HG03095 (cell line): ENCODE measurements at regions not wholly inside any gene's neighbourhood (a gene's known extent, or its start where the extent isn't known, plus 50 kb on each side); places are given as distances from the start of the nearest gene placed in this dataset.
"Not testable (repeated sequence)": the region's sequence is repeated elsewhere in the genome, so short reads cannot be mapped to it uniquely, and the experiment has no call there.

Experiments
- ATAC-seq: cut with Tn5 transposase; IDR thresholded peaks from one replicate; pipeline ENCODE4 v1.9.1; 2021; ENCODE audit warnings: moderate library complexity; ENCODE audit not compliant: unreplicated experiment

DNA sequence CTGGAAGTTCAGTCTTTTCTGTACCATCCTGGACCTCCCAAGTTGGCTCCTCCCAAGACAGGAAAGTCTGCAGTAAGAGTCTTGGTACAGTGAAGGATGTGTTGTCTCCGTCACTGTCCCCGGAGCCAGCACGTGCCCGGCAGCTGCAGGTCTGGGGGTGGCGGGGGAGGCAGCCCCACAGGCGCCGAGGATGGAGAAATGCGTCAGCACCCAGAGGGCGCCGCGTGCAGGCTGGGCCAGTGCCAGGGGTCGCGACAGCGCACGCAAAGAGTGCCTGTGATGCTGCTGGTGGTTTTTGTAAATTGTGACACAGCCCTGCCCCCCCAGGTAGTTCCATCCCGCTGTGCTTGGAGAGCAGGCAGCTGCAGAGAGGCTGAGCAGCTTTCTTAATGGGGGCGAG is 1200.5 kb downstream of the BRD1 start:
- ATAC-seq = no peak

DNA sequence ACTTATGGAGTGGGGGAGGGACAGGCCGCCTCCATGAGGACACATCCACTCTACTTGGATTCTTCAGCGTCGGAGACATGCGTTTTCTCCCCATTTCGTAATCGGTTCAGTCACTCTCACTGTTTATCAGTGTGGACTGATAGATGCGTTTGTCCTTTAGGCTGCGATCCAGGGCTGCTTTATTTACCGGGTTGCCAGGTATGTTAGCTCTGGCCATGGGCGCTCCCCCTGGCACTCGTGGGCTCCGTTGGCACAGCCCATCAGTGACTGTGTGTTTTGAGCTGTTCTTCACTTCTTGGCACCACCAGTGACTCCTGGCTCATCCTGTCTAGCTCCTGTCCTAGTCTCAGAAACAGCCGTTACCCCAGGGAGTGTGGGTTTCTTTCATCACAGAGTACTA is 1203.3 kb downstream of the BRD1 start:
- ATAC-seq = no peak

GRCh38 chr22:48622891-48623545 is 1204.7 kb downstream of the BRD1 start:
- ATAC-seq = no peak

DNA sequence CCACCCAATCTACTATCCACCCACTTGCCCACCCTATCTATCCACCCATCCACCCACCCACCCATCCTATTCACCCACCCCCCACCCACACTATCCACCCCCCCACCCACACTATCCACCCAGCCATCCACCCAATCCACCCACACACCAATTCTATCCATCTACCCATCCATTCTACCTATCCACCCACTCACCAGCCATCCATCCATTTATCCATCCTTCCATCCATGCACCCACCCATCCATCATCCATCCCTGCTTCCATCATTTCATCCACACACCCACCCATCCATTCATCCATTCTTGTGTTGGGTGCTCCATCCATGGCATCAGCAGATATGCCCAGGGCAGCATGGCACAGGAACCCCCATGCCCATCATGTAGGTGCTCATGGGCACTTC is 1206.6 kb downstream of the BRD1 start:
- no peak for ATAC-seq

DNA sequence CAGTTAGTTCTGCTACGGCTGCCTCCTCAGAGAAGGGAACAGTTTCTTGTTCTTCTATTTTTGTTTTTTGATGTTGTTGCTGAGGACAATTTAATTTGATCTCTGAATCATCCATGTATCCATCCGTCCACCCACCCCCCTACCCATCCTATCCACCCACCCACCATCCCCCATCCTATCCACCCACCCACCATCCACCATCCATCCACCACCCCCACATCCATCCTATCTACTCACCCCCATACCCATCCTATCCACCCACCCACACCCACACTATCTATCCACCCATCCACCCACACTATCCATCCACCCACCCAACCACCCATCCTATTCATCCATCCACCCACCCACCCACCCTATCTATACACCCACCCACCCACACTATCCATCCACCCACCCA is 1207.2 kb downstream of the BRD1 start:
- not testable (repeated sequence) for ATAC-seq

DNA sequence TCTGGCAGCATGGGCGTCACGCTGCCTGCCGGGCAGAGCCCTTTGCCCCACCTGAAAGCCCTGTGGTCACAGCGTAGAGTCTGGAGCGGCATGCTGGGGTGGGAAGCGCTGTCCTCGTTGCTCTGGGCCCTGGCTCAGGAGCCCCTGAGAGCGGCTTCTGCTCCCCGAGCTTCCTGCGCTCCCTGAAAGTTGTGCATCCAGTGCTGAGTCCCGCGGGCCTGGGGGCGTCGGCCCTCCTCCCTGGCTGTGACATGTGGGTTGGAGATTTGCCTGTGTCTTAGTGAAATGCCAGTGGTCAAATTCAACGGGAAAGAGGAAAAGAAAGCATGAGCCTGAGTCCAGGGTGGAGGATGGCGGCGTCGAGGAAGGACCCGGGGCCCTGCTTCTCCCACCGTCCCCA is 1208.0 kb downstream of the BRD1 start:
- ATAC-seq = no peak

GRCh38 chr22:48618326-48618725 is 1209.3 kb downstream of the BRD1 start:
- no peak for ATAC-seq

DNA sequence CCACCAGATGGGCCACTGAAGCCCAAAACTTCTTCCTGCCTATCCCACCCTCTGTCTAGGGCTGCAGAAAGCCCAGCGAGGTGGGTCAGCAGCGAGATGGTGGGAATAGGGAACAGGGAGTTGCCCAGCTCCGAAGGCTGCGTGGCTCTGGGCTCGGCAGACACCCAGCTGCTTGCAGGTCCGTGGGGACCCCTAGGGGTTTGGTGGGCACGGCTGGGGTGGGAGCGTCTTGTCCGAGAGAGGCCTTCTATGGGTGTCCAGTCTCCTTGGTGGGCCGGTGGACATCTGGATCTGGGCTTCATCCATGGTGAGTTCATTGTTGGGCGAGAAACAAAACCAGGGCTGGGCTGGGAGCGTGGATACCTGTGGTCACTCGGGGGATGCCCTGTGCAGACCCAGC is 1211.0 kb downstream of the BRD1 start:
- ATAC-seq = no peak

DNA sequence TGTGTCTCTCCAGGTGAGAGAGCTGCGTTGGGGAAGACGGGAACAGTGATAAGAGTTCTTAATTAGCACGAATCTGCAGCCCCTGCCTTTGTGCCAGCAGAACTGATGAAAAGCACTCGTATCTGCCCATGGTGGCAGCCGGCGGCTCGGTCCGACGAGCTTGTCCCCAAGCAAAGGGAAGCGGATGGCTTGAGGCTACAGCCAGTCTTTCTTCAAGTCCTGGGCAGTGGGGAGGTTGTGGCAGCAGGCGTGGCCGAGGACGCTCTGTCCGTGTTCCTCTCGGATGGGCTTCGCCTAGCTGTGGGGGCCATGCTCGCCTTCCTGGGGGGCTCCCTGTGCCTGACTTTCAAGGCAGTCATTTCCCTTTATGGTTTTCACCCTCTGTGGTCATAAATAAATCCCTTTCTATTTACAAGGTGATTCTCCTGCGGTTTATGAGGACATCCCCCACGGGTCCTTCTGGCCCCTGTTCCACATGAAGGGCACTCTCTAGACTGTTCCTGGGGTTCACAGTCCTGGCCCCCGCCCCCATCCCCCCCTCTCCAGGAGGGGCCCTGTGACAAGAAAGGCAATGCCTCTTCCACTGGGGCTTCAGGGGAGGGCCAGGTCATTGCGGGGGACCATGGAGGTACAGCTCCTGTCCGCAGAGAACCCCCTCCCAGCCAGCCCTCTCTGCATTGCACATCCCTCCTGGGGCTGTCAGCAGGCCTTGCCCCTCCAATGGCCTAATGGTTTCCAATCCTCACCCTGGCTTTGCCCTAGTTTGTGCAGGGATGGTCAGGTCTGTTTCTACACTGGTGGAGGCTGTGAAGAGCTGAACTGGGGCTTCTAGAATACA is 1212.3 kb downstream of the BRD1 start:
- ATAC-seq = no peak

DNA sequence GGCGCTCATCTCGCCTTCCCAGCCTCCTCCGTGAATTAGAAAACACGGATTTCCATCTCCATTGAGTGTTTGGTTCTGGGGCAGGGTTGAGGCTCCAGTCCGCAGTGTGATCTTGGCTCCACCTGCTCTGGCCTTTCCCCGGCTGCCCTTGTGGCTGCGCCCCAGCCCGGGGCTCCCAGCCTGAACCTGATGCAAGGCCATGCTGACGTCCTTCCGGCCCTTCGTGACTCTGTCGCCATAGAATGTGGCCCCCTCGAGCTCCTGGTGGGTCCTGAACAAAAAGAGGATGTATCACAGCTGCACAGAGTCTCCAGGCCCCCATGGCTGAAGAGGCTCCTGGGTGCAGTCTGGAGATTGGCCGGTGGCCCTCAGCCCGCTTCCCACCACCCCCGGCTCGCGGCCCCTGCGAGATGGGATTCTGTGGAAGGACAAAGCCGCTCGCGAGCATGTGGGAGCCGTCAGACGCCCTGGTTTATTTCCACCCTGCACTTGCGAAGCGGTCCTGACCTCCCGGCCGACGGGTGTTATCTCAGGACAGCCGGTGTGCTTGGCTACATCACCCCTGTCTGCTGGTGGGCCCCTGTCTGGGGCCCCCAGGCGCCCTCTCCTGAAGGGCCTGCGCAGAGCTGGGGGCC is 1214.0 kb downstream of the BRD1 start:
- ATAC-seq = no peak

DNA sequence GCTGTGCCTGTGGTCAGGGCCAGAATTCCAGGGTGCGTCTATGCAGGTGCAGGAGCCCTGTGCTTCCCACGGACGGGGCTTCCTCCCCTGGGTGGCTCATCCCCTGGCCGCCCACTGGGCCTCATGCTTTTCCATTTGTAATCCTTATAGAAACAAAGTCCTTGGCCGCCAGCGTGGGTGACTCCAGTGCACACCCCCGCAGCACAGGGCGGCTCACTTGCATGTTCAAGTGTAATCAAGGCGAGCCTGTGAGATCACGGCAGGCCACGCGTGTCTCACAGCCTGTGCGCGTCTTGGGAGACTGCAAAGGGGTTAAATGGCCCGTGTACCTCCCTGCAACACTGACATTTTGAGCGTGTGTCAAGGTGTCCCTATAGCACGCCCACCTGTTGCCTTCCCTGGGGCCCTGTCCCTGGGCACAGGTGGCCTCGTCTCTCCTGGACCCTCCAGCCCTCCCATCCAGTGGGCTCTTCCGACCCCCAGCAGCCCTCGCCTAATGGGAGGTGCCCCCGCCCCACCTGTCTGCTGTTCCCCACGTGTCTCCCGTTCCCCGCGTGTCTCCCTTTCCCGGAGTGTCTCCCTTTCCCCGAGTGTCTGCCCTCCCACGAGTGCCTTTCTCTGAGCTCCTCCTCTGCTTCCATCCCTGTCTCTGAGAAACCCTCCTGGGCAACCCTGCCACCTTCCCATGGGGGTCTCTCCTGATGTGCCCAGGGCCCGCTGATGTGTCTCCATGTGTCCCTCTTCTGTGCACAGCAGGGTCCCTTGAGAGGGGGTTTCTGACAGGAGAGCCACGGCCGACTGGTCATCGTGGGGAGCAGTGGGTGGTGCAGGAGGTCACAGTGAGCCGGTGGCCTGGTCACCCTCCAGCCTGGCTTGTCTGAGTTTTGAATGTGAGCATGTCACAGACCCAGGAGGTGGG is 1215.3 kb downstream of the BRD1 start:
- no peak for ATAC-seq

DNA sequence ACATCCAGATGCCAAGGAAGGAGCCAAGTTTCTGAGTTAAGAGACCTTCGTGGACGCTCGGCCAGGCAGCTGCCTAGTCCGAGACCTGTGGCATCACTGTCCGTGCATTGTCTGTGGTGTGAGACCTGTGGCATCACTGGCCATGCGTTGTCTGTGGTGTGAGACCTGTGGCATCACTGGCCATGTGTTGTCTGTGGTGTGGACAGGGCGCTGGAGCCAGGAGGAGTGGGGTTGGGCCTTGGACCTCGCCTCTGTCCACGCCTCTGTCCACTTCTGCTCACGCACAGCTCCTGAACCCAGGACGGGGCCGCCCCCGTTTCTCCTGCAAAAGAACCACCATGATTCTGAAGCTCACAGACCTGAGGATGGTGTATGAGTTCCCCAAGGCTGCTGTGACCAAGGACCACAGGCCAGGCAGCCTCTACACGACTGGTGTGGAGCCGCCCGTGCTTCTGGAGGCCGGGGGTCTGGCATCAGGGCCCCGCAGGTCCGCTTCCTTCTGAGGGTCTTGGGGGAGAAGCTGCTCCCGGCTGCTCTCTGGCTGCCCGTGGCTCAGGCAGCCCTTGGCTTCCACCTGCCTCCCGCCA is 1218.3 kb downstream of the BRD1 start:
- no peak for ATAC-seq

- no peak for ATAC-seq
These were observed 1219.6 kb downstream of the BRD1 start for GRCh38 chr22:48607901-48608662.

GRCh38 chr22:48606684-48607307 is 1220.9 kb downstream of the BRD1 start:
- ATAC-seq = no peak

GRCh38 chr22:48605856-48606481 is 1221.7 kb downstream of the BRD1 start:
- no peak for ATAC-seq

- no peak for ATAC-seq
These were observed 1222.5 kb downstream of the BRD1 start for GRCh38 chr22:48605125-48605524.

GRCh38 chr22:48603621-48604320 is 1223.9 kb downstream of the BRD1 start:
- ATAC-seq = no peak

DNA sequence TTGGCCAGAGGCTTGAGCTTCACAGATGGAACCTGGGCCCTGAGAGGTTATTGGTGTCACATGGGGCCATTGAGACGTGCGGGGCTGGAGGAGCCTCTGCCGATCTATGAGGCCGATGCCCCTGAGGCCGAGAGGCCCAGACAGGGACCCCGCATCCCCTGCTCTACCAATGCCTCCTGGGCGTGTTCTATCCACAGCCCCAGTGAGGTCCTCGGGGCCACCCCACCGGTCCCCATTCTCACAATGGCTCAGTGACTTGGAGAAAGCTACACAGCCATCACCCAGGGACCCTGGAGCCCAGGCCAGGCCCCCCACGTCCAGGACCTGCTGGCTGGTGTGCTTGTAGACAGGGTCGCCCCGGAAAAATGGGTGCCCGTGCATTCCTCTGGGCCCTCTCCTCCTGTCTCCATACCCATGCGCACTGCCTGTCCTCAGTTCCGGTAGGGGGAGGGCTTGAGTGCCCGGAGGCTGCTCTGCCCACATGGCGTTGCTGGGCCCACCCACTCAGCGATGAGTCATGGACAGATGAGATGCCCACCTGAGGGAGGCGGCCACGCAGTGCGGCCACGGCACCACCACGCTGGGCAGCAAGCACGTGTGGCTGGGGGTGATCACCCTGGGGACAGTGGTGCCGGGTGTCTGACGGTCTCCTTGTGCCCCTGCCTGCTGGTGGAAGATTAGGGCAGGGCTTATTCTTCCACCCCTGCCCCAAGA is 1224.7 kb downstream of the BRD1 start:
- ATAC-seq = no peak
